GM06990 (cell line): ENCODE measurements at regions not wholly inside any gene's neighbourhood (a gene's known extent, or its start where the extent isn't known, plus 50 kb on each side); places are given as distances from the start of the nearest gene placed in this dataset.

Experiments
- DNase-seq: peaks from one replicate; pipeline ENCODE4 v3.0.0-alpha.2; 2011; ENCODE audit not compliant: insufficient read length; ENCODE audit errors: extremely low read depth
- H3K27me3 ChIP-seq: replicated peaks from 2 replicates; pipeline ENCODE4 v1.6.0; 2011; ENCODE audit warnings: low read length; ENCODE audit not compliant: control insufficient read depth, insufficient read depth
- H3K36me3 ChIP-seq: 2 replicates; pipeline ENCODE4 v1.5.1; 2011; ENCODE audit warnings: low read length; ENCODE audit not compliant: control insufficient read depth, insufficient read depth
- H3K4me3 ChIP-seq: replicated peaks from 2 replicates; pipeline ENCODE4 v1.5.1; 2011; ENCODE audit warnings: low read depth, mild to moderate bottlenecking, control low read depth, low read length
- TF ChIP-seq, protein P1 (sequence below): IDR thresholded peaks from 2 replicates; pipeline ENCODE4 v1.5.1; 2011; ENCODE audit warnings: low read length, control low read depth, mild to moderate bottlenecking, inconsistent platforms; ENCODE audit not compliant: insufficient read depth, poor library complexity, severe bottlenecking

DNA sequence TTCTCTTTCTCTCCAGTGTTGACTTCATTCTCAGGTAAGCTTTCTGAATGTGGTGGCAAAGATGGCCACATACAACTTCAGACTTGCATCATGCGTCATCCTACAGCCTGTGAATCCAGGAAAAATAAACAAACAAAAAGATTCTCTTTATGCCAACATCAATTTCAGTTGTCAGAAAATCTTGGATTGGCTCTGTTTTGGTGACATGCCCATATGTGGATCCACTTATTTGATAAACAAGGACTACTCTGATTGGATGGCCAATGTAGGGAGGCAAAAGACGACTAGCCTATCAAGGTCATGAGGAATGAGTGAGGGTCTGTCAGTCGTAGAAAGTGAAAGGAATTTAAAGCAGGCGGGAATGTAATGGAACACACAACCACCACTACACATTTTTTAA, 866.6 kb downstream of the USP25 start:
- TF ChIP-seq, protein P1, sequence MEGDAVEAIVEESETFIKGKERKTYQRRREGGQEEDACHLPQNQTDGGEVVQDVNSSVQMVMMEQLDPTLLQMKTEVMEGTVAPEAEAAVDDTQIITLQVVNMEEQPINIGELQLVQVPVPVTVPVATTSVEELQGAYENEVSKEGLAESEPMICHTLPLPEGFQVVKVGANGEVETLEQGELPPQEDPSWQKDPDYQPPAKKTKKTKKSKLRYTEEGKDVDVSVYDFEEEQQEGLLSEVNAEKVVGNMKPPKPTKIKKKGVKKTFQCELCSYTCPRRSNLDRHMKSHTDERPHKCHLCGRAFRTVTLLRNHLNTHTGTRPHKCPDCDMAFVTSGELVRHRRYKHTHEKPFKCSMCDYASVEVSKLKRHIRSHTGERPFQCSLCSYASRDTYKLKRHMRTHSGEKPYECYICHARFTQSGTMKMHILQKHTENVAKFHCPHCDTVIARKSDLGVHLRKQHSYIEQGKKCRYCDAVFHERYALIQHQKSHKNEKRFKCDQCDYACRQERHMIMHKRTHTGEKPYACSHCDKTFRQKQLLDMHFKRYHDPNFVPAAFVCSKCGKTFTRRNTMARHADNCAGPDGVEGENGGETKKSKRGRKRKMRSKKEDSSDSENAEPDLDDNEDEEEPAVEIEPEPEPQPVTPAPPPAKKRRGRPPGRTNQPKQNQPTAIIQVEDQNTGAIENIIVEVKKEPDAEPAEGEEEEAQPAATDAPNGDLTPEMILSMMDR, result no peak
- H3K27me3 ChIP-seq, result no peaks in the 10 kb centered on the region
- no peak for DNase-seq
- H3K36me3 ChIP-seq, result no peaks in the 10 kb centered on the region
- H3K4me3 ChIP-seq, result no peak overlapping the region

DNA sequence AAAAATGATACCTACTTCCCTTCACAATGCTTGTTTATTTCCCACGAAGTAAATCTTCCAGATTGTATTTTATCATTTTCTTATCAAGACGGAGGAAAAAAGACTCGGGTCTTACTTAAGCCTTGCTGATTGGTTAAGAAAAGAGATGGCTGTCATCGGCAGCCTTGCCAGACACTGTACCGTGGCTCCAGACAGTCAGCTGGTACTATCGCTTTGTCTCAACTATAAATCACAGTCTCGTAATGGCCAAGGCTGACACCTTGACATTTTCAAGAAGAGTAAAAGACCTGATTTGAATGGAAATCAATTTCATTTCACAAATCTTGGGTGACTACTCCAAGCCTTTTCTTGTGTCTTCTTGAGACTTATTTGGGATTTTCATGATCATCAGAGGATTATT, 868.0 kb downstream of the USP25 start:
- Histone ChIP-seq H3K27me3 (no peaks in the 10 kb centered on the region), H3K36me3 (no peaks in the 10 kb centered on the region), H3K4me3 (no peak overlapping the region)
- no peak for DNase-seq
- TF ChIP-seq, protein P1, result no peak

DNA sequence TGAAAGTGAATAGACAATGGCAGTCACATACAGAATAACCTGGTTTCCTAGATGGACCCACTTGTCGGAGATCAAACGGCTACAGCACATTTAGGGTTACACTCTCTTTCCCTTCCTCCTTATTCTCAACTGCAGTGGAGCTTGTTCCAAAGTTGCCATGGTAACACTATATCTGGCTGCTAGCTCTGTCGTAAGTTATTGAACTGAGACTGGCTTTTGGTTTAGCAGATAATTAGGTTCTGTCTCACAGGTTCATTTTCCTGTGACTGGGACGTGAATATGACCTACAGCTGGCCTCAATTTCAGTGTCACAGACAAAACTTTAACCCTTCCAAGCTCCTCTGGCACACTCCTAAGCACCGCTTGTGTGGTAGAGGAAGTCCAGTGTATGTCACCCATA, 875.8 kb downstream of the USP25 start:
- no peaks in the 10 kb centered on the region for H3K36me3 ChIP-seq
- no peaks in the 10 kb centered on the region for H3K27me3 ChIP-seq
- no peak overlapping the region for H3K4me3 ChIP-seq
- TF ChIP-seq, protein P1, result no peak
- DNase-seq, result no peak

DNA sequence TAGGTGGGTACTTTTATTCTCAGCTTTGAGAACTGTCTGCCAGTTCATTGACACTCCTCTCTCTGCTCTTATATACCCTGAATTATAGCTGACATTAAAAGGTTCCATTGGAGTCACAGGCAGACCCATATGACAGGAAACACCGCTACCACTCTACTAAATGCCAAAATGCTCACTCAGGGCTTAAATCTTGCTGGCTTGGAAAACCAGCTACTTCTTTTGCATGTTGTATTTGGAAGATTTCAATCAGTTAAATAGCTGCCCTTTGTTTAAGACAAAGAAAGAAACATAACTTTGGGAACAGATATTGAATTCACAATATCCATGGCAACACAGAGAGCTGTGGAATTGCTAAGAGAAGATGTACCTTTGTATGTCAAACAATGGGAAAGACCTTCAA, 876.5 kb downstream of the USP25 start:
- TF ChIP-seq, protein P1, result no peak
- H3K4me3 ChIP-seq, result no peak overlapping the region

DNA sequence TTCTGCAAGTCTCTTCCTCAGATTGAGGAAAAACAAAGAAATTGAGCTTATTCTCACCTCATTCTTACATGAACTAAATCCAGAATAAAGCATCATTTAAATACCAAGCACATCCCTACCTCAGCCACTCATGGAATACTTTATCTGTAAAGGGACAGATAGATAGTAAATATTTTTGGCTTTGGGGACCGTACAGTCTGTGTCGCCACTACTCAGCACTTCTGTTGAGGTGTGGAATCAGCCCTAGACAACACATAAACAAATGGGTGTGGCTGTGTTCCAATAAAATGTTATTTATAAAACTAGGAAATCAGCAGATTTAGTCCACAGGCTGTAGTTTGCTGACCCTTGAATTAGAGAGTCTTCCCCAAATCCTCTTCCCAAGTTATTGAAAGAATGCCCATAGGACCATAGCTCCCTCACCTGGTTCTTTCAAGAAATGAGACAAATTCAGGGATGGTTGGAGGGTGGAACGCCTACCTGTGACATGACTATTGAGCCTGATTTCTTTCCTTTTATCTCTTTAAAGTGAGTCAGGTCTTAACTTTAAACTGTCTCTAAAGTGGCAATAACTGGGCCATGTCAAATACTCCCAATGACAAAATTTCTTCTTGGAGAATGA, 878.5 kb downstream of the USP25 start:
- no peaks in the 10 kb centered on the region for H3K36me3 ChIP-seq
- H3K27me3 ChIP-seq, result no peaks in the 10 kb centered on the region
- H3K4me3 ChIP-seq, result no peak overlapping the region
- TF ChIP-seq, protein P1, result no peak
- DNase-seq, result no peak

More for the DNA sequence above, 876.5 kb downstream of the USP25 start:
- H3K27me3 ChIP-seq, result no peaks in the 10 kb centered on the region
- no peak for DNase-seq
- no peaks in the 10 kb centered on the region for H3K36me3 ChIP-seq

DNA sequence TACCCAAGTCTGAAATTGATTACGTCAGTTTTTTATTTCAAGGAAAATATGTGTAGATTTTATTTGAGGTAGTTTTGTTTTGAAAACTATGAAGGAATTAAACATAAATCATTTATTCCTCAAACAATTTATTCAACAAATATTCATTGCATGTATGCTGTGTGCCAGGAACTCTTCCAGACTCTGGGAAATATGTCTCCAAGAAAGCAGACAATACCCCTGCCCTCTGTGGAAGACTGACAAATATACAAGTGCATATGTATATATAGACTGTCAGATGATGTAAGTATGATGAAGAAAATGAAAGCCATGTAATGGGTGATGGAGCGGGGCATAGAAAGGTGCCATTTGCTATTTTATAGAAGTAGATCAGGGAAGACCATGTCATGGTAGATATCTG, 889.5 kb downstream of the USP25 start:
- Histone ChIP-seq H3K27me3 (no peaks in the 10 kb centered on the region), H3K36me3 (no peaks in the 10 kb centered on the region), H3K4me3 (no peak overlapping the region)
- DNase-seq, result no peak
- TF ChIP-seq, protein P1, result no peak
